A549 (cell line): ENCODE measurements at regions not wholly inside any gene's neighbourhood (a gene's known extent, or its start where the extent isn't known, plus 50 kb on each side); places are given as distances from the start of the nearest gene placed in this dataset.

Experiments
- ATAC-seq, 2 experiments: fragments of 200-7000 bp in 1 of 2; fragments of >200 bp in 1 of 2; cut with Nextera tagmentation in 1 of 2; cut with Tn5 transposase in 1 of 2; 3 replicates each; pipeline versions ENCODE4 v1.8.0 to v1.9.1; 2018 to 2020; ENCODE audit warnings: mild to moderate bottlenecking in 1 of 2, moderate library complexity in 1 of 2
- CTCF ChIA-PET: fragments of 300-600 bp; sonication (Branson Sonifier 250); formaldehyde crosslinking; extraction: SDS; loops from one replicate; lab custom pipeline; 2021; ENCODE audit warnings: antibody characterized with exemption, inconsistent platforms; lab: Yijun Ruan, JAX
- POLR2A ChIA-PET: fragments of 350-600 bp; formaldehyde crosslinking; extraction: SDS; loops from one replicate; lab custom pipeline; 2021; ENCODE audit warnings: antibody characterized with exemption, inconsistent platforms; lab: Yijun Ruan, JAX
- DNase-seq, 2 experiments: peaks; one replicate each; pipeline versions ENCODE4 v3.0.0 to v3.0.0-alpha.2; 2011 to 2016; ENCODE audit warnings: low read depth in 1 of 2, low spot score in 1 of 2
- FAIRE-seq: peaks from 2 replicates; lab custom pipeline; 2011; peaks lifted over from hg19 to GRCh38; lab: Jason Lieb, UNC
- H3K27ac ChIP-seq, 2 experiments: fragments of >200 bp; sonication (Bioruptor Twin); formaldehyde crosslinking; 3 replicates each; pipeline ENCODE4 v1.5.1; 2016 to 2017
- H3K4me1 ChIP-seq: fragments of >200 bp; sonication (Bioruptor Twin); formaldehyde crosslinking; 3 replicates; pipeline ENCODE4 v1.6.1; 2016
- H3K4me2 ChIP-seq: fragments of >200 bp; sonication (Bioruptor Twin); formaldehyde crosslinking; 3 replicates; pipeline ENCODE4 v1.6.1; 2016
- H3K4me3 ChIP-seq: fragments of >200 bp; sonication (Bioruptor Twin); formaldehyde crosslinking; 3 replicates; pipeline ENCODE4 v1.5.1; 2016
- H3K9me3 ChIP-seq: fragments of >200 bp; sonication (Bioruptor Twin); formaldehyde crosslinking; 3 replicates; pipeline ENCODE4 v1.6.1; 2016
- ATOH8 ChIP-seq: fragments of 250-450 bp; sonication (Bioruptor Pico); IDR thresholded peaks from 2 replicates; pipeline ENCODE4 v1.5.0; 2020; ENCODE audit warnings: low read depth, mild to moderate bottlenecking, moderate library complexity
- BHLHE40 ChIP-seq: IDR thresholded peaks from 2 replicates; pipeline ENCODE4 v1.6.1; 2012; ENCODE audit warnings: low read depth, low read length, inconsistent platforms
- CHD4 ChIP-seq: fragments of 200-600 bp; sonication (generic); IDR thresholded peaks from 2 replicates; pipeline ENCODE4 v1.6.1; 2016; ENCODE audit warnings: antibody characterized with exemption, mild to moderate bottlenecking, borderline replicate concordance
- EHF ChIP-seq: fragments of 250-450 bp; sonication (Bioruptor Pico); IDR thresholded peaks from 2 replicates; pipeline ENCODE4 v1.5.0; 2020; ENCODE audit warnings: mild to moderate bottlenecking
- HOXA7 ChIP-seq: fragments of 250-450 bp; sonication (Bioruptor Pico); IDR thresholded peaks from 2 replicates; pipeline ENCODE4 v1.5.0; 2020; ENCODE audit warnings: mild to moderate bottlenecking, moderate library complexity
- JUN ChIP-seq, 2 experiments: fragments of >200 bp; sonication (Bioruptor Twin); formaldehyde crosslinking; IDR thresholded peaks; 2 replicates in 1 of 2; 3 replicates in 1 of 2; pipeline ENCODE4 v1.6.1; 2016 to 2017
- JUNB ChIP-seq: fragments of >200 bp; sonication (Bioruptor Twin); formaldehyde crosslinking; IDR thresholded peaks from 2 replicates; pipeline ENCODE4 v1.6.1; 2016
- KDM5A ChIP-seq: fragments of 200-600 bp; sonication (generic); IDR thresholded peaks from 2 replicates; pipeline ENCODE4 v1.6.1; 2016; ENCODE audit warnings: antibody characterized with exemption, mild to moderate bottlenecking
- MAFK ChIP-seq: fragments of 450-650 bp; IDR thresholded peaks from 2 replicates; pipeline ENCODE4 v1.6.1; 2014; ENCODE audit not compliant: partially characterized antibody
- POLR2AphosphoS2 ChIP-seq: conservative IDR thresholded peaks from 2 replicates; pipeline ENCODE4 v1.6.1; 2012; ENCODE audit warnings: low read length, improper control_type of control experiment, inconsistent platforms
- RAD21 ChIP-seq, 2 experiments: fragments of >200 bp in 1 of 2; sonication (Bioruptor Twin) in 1 of 2; formaldehyde crosslinking in 1 of 2; IDR thresholded peaks in 1 of 2; conservative IDR thresholded peaks in 1 of 2; 2 replicates in 1 of 2; 3 replicates in 1 of 2; pipeline ENCODE4 v1.6.1; 2012 to 2018; ENCODE audit warnings: inconsistent platforms in 1 of 2
- RARB ChIP-seq: fragments of 250-450 bp; sonication (Bioruptor Pico); IDR thresholded peaks from 2 replicates; pipeline ENCODE4 v1.8.0; 2021; ENCODE audit warnings: mild to moderate bottlenecking, moderate library complexity
- REST ChIP-seq: fragments of 200-600 bp; sonication (generic); IDR thresholded peaks from 2 replicates; pipeline ENCODE4 v1.6.1; 2016; ENCODE audit warnings: antibody characterized with exemption, mild to moderate bottlenecking, moderate library complexity
- SREBF2 ChIP-seq: fragments of 450-650 bp; IDR thresholded peaks from 2 replicates; pipeline ENCODE4 v1.6.1; 2014; ENCODE audit warnings: mild to moderate bottlenecking, moderate library complexity
- TP53 ChIP-seq: fragments of 250-450 bp; sonication (Bioruptor Pico); IDR thresholded peaks from 2 replicates; pipeline ENCODE4 v1.5.0; 2021; ENCODE audit warnings: mild to moderate bottlenecking, moderate library complexity
- USF2 ChIP-seq: fragments of 450-650 bp; IDR thresholded peaks from 2 replicates; pipeline ENCODE4 v1.6.1; 2014; ENCODE audit warnings: antibody characterized with exemption
- WGBS: methylation state at CpG from one replicate; pipeline ENCODE4 v1.1.6; 2017; ENCODE audit errors: missing lambda C conversion rate; 5-methylcytosine and 5-hydroxymethylcytosine counted together

DNA sequence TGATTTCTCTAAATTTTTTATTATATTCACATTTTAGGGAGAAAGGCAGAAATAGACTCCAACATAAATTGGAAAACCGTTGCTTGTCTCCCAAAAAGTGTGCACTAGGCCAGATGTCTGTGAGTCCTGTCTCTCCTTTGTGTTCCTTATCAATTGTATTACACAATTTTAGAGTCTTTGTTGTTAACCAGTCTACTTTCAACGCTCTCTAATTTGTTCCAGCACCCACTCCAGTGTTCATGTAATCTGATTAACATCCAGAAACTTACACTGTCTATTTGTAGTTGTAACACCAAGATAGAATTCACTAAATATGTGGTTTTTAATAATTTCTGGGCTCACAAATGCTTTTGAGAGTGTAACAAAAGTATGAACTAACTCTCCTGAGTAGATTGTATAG, 195.6 kb downstream of the FSIP2 start:
- Histone ChIP-seq H3K27ac (no peak overlapping the region), H3K9me3 (no peaks in the 10 kb centered on the region), H3K4me1 (no peaks in the 10 kb centered on the region), H3K4me2 (no peak overlapping the region), H3K4me3 (no peak overlapping the region)
- CTCF ChIA-PET: no interaction called here
- FAIRE-seq: no peak
- TF ChIP-seq TP53 (CRISPR knock-in tag) (no peak), RAD21 (conservative IDR thresholded peaks at IDR 0.05 in 1 of 2, IDR thresholded peaks at IDR 0.05 in 1 of 2) (no peak), RARB (CRISPR knock-in tag) (no peak), KDM5A (no peak), JUN (IDR thresholded peaks at IDR 0.05) (no peak)
- 2% methylated on average over 2 of the region's 2 CpGs for WGBS
- no peak for DNase-seq
- no peak for ATAC-seq
- POLR2A ChIA-PET: no interaction called here

- Histone ChIP-seq H3K9me3 (no peaks in the 10 kb centered on the region; the same call in 2 of the 3 replicates), H3K27ac (no peak overlapping the region), H3K4me1 (no peaks in the 10 kb centered on the region), H3K4me3 (no peak overlapping the region), H3K4me2 (no peak overlapping the region)
- DNase-seq (no peak), FAIRE-seq (no peak), ATAC-seq (no peak)
- CTCF ChIA-PET: no interaction called here
- TF ChIP-seq HOXA7 (CRISPR knock-in tag) (no peak), KDM5A (no peak)
- POLR2A ChIA-PET: no interaction called here
These were observed 201.3 kb downstream of the FSIP2 start for GRCh38 chr2:185939858-185940257.

DNA sequence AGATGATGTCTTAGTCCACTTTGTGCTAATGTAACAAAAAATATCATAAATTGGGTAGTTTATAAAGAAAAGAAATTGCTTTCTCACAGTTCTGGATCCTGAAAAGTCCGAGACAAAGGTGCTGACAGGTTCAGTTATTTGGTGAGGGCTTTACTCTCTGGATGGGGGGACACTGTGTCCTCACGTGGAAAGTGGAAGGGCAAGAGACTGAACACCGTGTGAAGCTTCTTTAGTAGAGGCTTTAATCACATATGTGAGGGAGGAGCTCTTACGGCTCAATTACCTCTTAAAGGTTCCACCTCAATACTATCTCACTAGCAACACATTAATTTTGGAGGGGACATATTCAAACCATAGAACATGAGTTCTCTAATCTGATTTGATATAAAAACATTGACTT, 204.3 kb downstream of the FSIP2 start:
- ChIA-PET CTCF (no interaction called here), POLR2A (no interaction called here)
- TF ChIP-seq REST (no peak), JUNB (no peak), SREBF2 (no peak), USF2 (no peak), BHLHE40 (no peak), CHD4 (no peak), POLR2AphosphoS2 (no peak)
- no peaks in the 10 kb centered on the region for H3K4me1 ChIP-seq
- no peaks in the 10 kb centered on the region; the same call in 2 of the 3 replicates for H3K9me3 ChIP-seq
- DNase-seq: no peak
- no peak overlapping the region for H3K4me3 ChIP-seq
- no peak overlapping the region for H3K27ac ChIP-seq
- FAIRE-seq: no peak
- no peak overlapping the region for H3K4me2 ChIP-seq
- no peak for ATAC-seq
- WGBS: 18% methylated on average over 4 of the region's 4 CpGs

DNA sequence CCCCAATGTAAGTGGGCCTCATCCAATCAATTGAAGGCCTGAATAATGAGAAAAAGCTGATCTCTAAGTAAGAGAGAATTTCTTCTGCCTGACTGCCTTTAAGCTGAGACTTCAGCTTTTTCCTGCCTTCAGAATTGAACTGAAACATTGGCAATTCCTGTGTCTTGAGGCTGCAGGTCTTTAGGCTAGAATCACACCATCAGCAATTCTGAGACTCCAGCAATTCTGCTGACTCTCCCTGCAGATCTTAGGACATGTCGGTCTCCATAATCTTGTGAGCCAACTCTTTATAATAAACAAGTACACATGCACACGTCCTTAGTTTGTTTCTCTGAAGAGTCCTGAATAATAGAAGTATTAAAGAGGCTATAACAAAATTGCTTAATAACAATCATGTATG, 209.1 kb downstream of the FSIP2 start:
- Histone ChIP-seq H3K4me1 (no peaks in the 10 kb centered on the region), H3K4me3 (no peak overlapping the region), H3K27ac (no peak overlapping the region), H3K9me3 (no peaks in the 10 kb centered on the region; the same call in 2 of the 3 replicates), H3K4me2 (no peak overlapping the region)
- TF ChIP-seq ATOH8 (no peak), EHF (CRISPR knock-in tag) (no peak), MAFK (peak; percentile 17)
- ATAC-seq (no peak), DNase-seq (no peak), FAIRE-seq (no peak)
- WGBS: 37% methylated on average over 2 of the region's 2 CpGs
- POLR2A ChIA-PET: no interaction called here
- CTCF ChIA-PET: no interaction called here
